ENCODE measurements at regions not wholly inside any gene's neighbourhood (a gene's known extent, or its start where the extent isn't known, plus 50 kb on each side); places are given as distances from the start of the nearest gene placed in this dataset.

GRCh38 chr10:118485641-118486040 is 109.8 kb downstream of the PRLHR start:
- H3K4me1 ChIP-seq: no peaks in the 10 kb centered on the region
- 77% methylated on average over 8 of the region's 8 CpGs for WGBS (ENCODE audit: insufficient coverage, low coverage, low lambda C conversion rate, missing lambda C conversion rate)
- DNase-seq (no peak), ATAC-seq (no peak)
- no peaks in the 10 kb centered on the region for H3K36me3 ChIP-seq
- H3K27me3 ChIP-seq: no peaks in the 10 kb centered on the region
- no peak overlapping the region for H3K27ac ChIP-seq
- no peaks in the 10 kb centered on the region for H3K9me3 ChIP-seq
- H3K4me3 ChIP-seq: no peak overlapping the region
- intact Hi-C loops (cut with DNase I): no loop called here
- TF ChIP-seq CTCF (IDR thresholded peaks at IDR 0.05) (no peak), POLR2A (IDR thresholded peaks at IDR 0.05) (no peak)

- ATAC-seq (no peak), DNase-seq (no peak)
- H3K27me3 ChIP-seq: no peaks in the 10 kb centered on the region
- no peak for TF ChIP-seq CTCF (IDR thresholded peaks at IDR 0.05)
- no peak for TF ChIP-seq POLR2A (IDR thresholded peaks at IDR 0.05)
- intact Hi-C loops (cut with DNase I): no loop called here
- 49% methylated on average over 5 of the region's 5 CpGs for WGBS (ENCODE audit: insufficient coverage, low coverage, low lambda C conversion rate, missing lambda C conversion rate)
- no peak overlapping the region for H3K4me3 ChIP-seq
- H3K4me1 ChIP-seq: no peaks in the 10 kb centered on the region
- no peaks in the 10 kb centered on the region for H3K9me3 ChIP-seq
- no peaks in the 10 kb centered on the region for H3K36me3 ChIP-seq
- H3K27ac ChIP-seq: no peak overlapping the region
Measured at GRCh38 chr10:118484152-118484871, 111.1 kb downstream of the PRLHR start.

GRCh38 chr10:118483496-118483895 is 112.0 kb downstream of the PRLHR start:
- intact Hi-C loops (cut with DNase I): no loop called here
- TF ChIP-seq POLR2A (IDR thresholded peaks at IDR 0.05): no peak
- no peak for TF ChIP-seq CTCF (IDR thresholded peaks at IDR 0.05)
- Histone ChIP-seq H3K27ac (no peak overlapping the region), H3K4me3 (no peak overlapping the region), H3K9me3 (no peaks in the 10 kb centered on the region), H3K27me3 (no peaks in the 10 kb centered on the region), H3K36me3 (no peaks in the 10 kb centered on the region), H3K4me1 (no peaks in the 10 kb centered on the region)
- 48% methylated on average over 5 of the region's 6 CpGs for WGBS (ENCODE audit: insufficient coverage, low coverage, low lambda C conversion rate, missing lambda C conversion rate)
- no peak for ATAC-seq
- no peak for DNase-seq

- WGBS (ENCODE audit: insufficient coverage, low coverage, low lambda C conversion rate, missing lambda C conversion rate): 51% methylated on average over 17 of the region's 17 CpGs
- intact Hi-C loops (cut with DNase I): no loop called here
- Histone ChIP-seq H3K27me3 (no peaks in the 10 kb centered on the region), H3K9me3 (no peaks in the 10 kb centered on the region), H3K4me3 (no peak overlapping the region), H3K27ac (no peak overlapping the region), H3K36me3 (no peaks in the 10 kb centered on the region), H3K4me1 (no peaks in the 10 kb centered on the region)
- TF ChIP-seq POLR2A (IDR thresholded peaks at IDR 0.05) (no peak), CTCF (IDR thresholded peaks at IDR 0.05) (no peak)
- DNase-seq: no peak
- no peak for ATAC-seq
Measured at GRCh38 chr10:118482393-118483331, 112.8 kb downstream of the PRLHR start.
